Activated CD4-positive, alpha-beta memory T cell treated with anti-CD3 and anti-CD28 coated beads for 36 hours (primary cell): ENCODE measurements at regions not wholly inside any gene's neighbourhood (a gene's known extent, or its start where the extent isn't known, plus 50 kb on each side); places are given as distances from the start of the nearest gene placed in this dataset.

Experiments used
- CTCF ChIA-PET: fragments of 350-600 bp; sonication (Branson Sonifier 250); formaldehyde crosslinking; loops from one replicate; lab custom pipeline; 2021; ENCODE audit warnings: antibody characterized with exemption, inconsistent platforms; lab: Charles Lee
- POLR2A ChIA-PET: fragments of 350-600 bp; sonication (Branson Sonifier 250); formaldehyde crosslinking; loops from one replicate; lab custom pipeline; 2021; ENCODE audit warnings: antibody characterized with exemption; lab: Charles Lee
- DNase-seq: peaks from one replicate; pipeline ENCODE4 v3.0.0-alpha.2; 2020
- H3K27ac Mint-ChIP-seq: one replicate; pipeline ENCODE4 v1.8.0; 2021; ENCODE audit warnings: mixed read lengths
- H3K27me3 Mint-ChIP-seq: one replicate; pipeline ENCODE4 v1.8.0; 2021; ENCODE audit warnings: mixed read lengths
- H3K36me3 Mint-ChIP-seq: one replicate; pipeline ENCODE4 v1.8.0; 2021; ENCODE audit warnings: mixed read lengths
- H3K4me1 Mint-ChIP-seq: one replicate; pipeline ENCODE4 v1.8.0; 2021; ENCODE audit warnings: low read depth, mixed read lengths
- H3K4me3 Mint-ChIP-seq: one replicate; pipeline ENCODE4 v1.8.0; 2021; ENCODE audit warnings: mild to moderate bottlenecking, mixed read lengths
- H3K9me3 Mint-ChIP-seq: one replicate; pipeline ENCODE4 v1.8.0; 2021; ENCODE audit warnings: mixed read lengths
- intact Hi-C: fragments of 100-400 bp; cut with micrococcal nuclease; formaldehyde crosslinking; loops from one replicate; pipeline ENCODE4 v1.15.1; 2023

DNA sequence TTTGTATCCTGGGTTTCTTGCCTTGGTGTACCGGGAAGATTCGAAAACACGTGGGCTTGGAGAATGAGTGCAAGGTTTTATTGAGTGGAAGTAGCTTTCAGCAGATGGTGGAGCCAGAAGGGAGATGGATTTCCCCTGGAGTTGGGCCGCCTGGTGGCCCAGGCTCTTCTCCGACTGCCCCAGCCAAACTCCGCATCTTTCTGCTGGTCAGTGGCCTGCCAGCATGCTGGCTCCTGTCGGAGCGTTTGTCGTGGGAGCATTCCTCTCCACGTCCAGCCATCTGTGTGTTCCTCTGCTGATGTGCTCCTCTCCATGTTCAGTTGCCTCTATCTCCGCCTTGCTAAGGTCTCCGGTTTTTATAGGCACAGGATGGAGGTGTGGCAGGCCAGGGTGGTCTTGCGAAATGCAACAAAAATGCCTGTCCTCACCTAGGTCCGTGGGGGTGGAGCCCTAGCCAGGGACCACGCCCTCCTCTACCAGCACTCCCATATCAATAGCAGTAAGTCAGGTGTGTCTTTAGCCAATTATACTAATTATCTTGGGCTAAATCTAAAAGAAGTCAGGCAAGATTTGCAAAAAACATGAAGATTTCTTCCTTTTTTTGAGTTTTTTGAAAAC is 745.8 kb upstream of the AMOT start:
- CTCF ChIA-PET = no interaction called here

DNA sequence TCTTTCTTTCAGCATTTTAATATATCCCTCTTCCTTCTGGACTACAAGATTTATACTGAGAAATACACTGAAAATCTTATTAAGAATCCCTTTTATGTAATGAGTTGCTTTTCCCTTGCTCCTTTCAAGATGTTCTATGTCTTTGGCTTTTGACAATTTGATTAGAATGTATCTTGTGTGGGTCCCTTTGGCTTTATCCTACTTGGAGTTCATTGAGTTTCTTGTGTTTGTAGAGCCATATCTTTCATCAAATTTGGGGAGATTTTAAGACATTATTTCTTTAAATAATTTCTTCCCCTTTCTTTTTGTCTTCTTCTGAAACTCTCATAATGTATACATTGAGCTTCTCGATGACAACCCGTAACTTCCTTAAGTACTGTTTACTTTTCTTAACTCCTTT is 739.9 kb upstream of the AMOT start:
- no peak overlapping the region for H3K27ac Mint-ChIP-seq
- peaks cover 5% of the 10 kb centered on the region for H3K9me3 Mint-ChIP-seq
- POLR2A ChIA-PET = no interaction called here
- no peaks in the 10 kb centered on the region for H3K36me3 Mint-ChIP-seq
- no peaks in the 10 kb centered on the region for H3K4me1 Mint-ChIP-seq
- no peaks in the 10 kb centered on the region for H3K27me3 Mint-ChIP-seq
- intact Hi-C loops = no loop called here
- no peak overlapping the region for H3K4me3 Mint-ChIP-seq
- CTCF ChIA-PET = no interaction called here
- DNase-seq = no peak

More for the DNA sequence above, 745.8 kb upstream of the AMOT start:
- DNase-seq = no peak
- no peak overlapping the region for H3K27ac Mint-ChIP-seq
- no peaks in the 10 kb centered on the region for H3K27me3 Mint-ChIP-seq
- intact Hi-C loops = no loop called here
- no peaks in the 10 kb centered on the region for H3K36me3 Mint-ChIP-seq
- no peak overlapping the region for H3K4me3 Mint-ChIP-seq
- H3K4me1 Mint-ChIP-seq = no peaks in the 10 kb centered on the region
- peaks cover 2% of the 10 kb centered on the region for H3K9me3 Mint-ChIP-seq
- POLR2A ChIA-PET = no interaction called here

DNA sequence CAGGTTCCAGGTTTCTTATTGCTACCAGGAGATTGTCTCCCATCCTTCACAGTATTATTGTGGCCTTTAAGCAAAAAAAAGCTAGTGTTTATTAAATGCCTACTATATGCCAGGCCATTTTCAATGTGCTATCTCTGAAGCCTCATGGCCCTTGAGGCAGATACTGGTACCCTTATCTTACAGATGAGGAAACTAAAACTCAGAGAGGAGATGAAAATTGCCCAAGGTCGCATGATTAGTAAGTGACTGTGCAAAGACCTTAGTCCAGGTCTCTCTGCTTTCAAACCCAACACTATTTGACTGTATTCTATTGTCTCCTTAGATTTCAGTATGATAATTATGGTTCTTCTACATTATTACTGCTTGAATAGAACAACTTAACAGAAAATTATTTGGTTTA is 717.9 kb upstream of the AMOT start:
- Mint-ChIP-seq H3K27me3 (no peaks in the 10 kb centered on the region), H3K9me3 (peaks cover 2% of the 10 kb centered on the region), H3K4me1 (no peaks in the 10 kb centered on the region), H3K4me3 (no peak overlapping the region), H3K36me3 (no peaks in the 10 kb centered on the region), H3K27ac (no peak overlapping the region)
- ChIA-PET CTCF (no interaction called here), POLR2A (no interaction called here)
- intact Hi-C loops = no loop called here
- DNase-seq = no peak

DNA sequence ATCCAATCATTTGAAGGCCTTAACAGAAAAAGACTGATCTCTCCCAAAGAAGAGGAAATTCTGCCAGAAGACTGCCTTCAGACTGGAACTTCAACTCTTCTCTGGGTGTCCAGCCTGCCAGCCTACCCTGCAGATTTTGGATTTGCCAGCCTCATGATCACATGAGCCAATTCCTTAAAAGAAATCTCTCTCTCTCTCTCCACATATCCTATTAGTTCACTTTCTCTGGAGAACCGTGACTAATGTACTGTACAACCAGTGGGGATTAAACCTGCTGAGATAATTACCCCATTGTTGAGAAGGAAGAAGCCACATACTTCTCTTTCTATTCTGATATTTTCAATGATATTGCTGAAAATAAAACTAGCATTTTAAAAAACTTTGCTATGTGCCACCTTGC is 711.3 kb upstream of the AMOT start:
- Mint-ChIP-seq H3K27me3 (no peaks in the 10 kb centered on the region), H3K27ac (no peak overlapping the region), H3K36me3 (no peaks in the 10 kb centered on the region), H3K9me3 (peaks cover 2% of the 10 kb centered on the region), H3K4me3 (no peak overlapping the region), H3K4me1 (no peaks in the 10 kb centered on the region)
- ChIA-PET POLR2A (no interaction called here), CTCF (no interaction called here)
- intact Hi-C loops = no loop called here
- DNase-seq = no peak

DNA sequence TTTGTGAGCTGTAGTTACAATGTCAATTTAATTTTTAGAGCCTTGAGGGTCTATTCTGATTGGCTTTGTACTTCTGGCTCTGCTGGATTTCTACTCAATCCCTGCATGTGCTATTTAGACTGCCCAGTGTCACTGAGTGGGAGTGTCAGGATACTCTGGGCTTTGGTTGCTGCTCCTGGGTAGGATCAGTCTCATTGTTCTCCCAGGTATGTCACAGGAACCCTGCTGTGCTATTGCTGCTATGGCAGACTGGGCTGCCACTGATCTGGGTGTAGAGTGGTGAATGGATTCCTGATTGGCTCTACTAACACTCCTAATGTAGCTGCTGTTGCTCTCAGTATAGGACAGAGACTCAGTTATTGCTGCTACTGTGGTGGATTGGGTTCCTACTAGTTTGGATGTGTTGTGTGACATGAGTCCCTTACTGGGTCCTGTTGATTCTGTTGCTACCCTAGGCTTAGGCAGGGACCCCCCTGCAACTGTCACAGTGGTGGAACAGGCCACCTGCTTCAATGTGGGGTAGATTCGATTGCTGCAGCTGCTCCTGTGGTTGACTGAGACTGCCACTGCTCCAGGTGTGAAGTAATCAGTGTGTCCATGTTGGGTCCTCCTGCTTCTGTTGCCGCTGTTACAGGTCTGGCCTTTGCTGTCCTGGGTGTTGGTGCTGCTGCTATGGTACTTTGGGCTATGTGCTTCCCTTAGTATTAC is 707.8 kb upstream of the AMOT start:
- CTCF ChIA-PET = no interaction called here
- H3K4me3 Mint-ChIP-seq = no peak overlapping the region
- no peaks in the 10 kb centered on the region for H3K4me1 Mint-ChIP-seq

DNA sequence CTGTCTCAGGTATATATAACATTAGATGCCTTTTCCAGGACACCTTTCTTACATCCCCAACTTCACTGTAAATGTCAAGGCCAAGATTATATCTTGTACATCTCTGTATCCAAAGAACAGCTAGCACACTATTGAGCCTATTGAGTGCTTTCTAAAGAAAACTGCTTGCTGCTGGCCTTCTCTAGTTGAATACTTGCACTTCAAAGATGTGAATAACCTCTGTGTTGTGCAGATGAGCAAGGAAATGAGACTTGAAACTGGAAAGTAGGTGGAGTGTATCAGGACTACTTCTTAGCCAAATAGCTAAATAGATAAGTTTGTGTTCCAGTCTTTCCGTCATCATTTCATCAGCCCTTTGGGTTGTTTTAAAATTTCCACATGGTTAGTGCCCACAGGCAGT is 704.4 kb upstream of the AMOT start:
- no peak overlapping the region for H3K4me3 Mint-ChIP-seq
- H3K27me3 Mint-ChIP-seq = no peaks in the 10 kb centered on the region
- peaks cover 2% of the 10 kb centered on the region for H3K9me3 Mint-ChIP-seq
- H3K27ac Mint-ChIP-seq = no peak overlapping the region
- CTCF ChIA-PET = no interaction called here
- POLR2A ChIA-PET = no interaction called here
- no peak for DNase-seq
- H3K4me1 Mint-ChIP-seq = no peaks in the 10 kb centered on the region
- no peaks in the 10 kb centered on the region for H3K36me3 Mint-ChIP-seq
- intact Hi-C loops = no loop called here

More for the DNA sequence above, 707.8 kb upstream of the AMOT start:
- H3K27ac Mint-ChIP-seq = no peak overlapping the region
- H3K36me3 Mint-ChIP-seq = no peaks in the 10 kb centered on the region
- POLR2A ChIA-PET = no interaction called here
- no peak for DNase-seq
- H3K27me3 Mint-ChIP-seq = no peaks in the 10 kb centered on the region
- intact Hi-C loops = no loop called here
- H3K9me3 Mint-ChIP-seq = peaks cover 2% of the 10 kb centered on the region

DNA sequence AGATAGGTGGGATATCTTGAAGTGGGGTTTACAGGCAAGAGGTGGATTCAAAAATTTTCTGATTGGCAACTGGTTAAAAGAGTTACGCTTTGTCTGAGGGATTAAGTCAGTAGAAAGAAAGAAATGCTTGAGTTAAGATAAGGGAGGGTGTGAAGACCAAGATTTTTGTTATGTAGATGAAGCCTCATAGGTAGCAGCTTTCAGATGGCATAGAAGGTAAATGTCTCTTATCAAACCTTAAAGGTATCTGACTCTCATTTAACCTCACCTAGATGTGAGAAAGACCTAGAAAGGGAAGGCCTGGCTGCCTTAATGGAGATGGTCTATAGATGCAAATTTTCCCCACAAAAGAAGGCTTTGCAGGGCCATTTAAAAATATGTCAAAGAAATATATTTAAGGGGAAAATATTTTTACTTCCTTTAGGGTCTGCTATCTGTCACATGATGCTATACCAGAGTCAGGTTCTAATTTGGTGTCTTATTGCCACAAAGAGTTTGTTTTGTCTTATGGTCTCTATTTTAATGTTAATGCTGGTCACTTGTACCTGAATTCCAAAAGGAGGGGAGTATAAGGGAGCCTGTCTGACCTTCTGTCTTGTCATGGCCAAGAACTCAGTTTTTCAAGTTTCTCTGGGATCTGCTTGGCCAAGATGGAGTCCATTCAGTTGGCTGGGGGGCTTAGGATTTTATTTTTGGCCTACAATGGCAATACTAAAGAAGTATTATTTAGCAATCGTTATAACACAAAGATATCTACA is 699.1 kb upstream of the AMOT start:
- intact Hi-C loops = no loop called here
- DNase-seq = no peak
- ChIA-PET CTCF (no interaction called here), POLR2A (no interaction called here)
- Mint-ChIP-seq H3K4me1 (no peaks in the 10 kb centered on the region), H3K4me3 (no peak overlapping the region), H3K27ac (no peak overlapping the region), H3K36me3 (no peaks in the 10 kb centered on the region), H3K9me3 (peaks cover 3% of the 10 kb centered on the region), H3K27me3 (no peaks in the 10 kb centered on the region)

DNA sequence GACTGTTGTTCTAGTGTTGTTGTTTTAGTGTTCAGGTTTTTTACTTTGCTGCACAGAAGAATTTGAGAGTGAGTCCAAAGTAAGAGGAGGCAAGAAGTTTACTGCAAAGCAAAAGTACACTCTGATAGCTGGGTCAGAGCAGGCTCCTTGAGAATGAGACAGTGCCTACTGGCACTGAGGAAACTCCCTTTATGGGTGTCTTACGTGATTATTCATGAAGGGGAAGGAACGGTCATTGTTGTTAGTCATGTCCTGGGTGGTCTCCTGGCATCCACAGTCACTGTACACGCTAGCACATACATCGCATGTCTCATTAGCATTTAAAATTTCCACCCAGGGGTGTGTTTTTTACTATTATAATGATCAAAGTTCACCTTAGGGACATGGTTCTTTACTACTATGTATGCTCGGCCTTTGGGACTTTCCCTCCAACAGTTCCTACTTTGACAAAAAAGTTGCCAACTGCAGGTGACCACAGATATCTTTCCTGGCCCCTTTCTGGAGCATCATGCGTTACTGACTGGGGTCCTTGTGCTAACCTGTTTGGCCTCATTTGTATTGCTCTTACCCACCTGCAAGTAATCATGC is 688.9 kb upstream of the AMOT start:
- ChIA-PET POLR2A (no interaction called here), CTCF (no interaction called here)
- Mint-ChIP-seq H3K27ac (no peak overlapping the region), H3K4me1 (no peaks in the 10 kb centered on the region), H3K27me3 (no peaks in the 10 kb centered on the region), H3K36me3 (no peaks in the 10 kb centered on the region), H3K4me3 (no peak overlapping the region), H3K9me3 (peaks cover 4% of the 10 kb centered on the region)
- no peak for DNase-seq
- intact Hi-C loops = no loop called here

DNA sequence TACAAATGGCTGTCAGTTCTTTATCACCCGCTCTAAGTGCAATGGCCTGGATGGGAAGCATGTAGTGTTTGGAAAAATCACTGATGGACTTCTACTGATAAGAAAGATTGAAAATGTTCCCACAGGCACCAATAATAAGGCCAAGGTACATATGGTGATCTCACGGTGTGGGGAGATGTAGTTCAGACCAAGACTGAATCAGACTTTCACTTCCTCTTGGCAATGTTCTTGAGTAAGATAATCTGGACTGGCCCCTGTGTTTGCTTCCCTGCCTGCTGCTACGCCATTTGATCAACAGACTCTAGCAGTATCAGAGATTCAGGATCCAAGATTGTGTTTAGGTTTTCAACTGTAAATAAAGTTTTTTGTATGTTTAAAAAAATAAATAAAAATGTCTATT is 682.2 kb upstream of the AMOT start:
- H3K27ac Mint-ChIP-seq = no peak overlapping the region
- intact Hi-C loops = no loop called here
- no peaks in the 10 kb centered on the region for H3K36me3 Mint-ChIP-seq
- DNase-seq = no peak
- H3K4me1 Mint-ChIP-seq = no peaks in the 10 kb centered on the region
- H3K27me3 Mint-ChIP-seq = no peaks in the 10 kb centered on the region
- no peak overlapping the region for H3K4me3 Mint-ChIP-seq
- ChIA-PET POLR2A (no interaction called here), CTCF (no interaction called here)
- peaks cover 4% of the 10 kb centered on the region for H3K9me3 Mint-ChIP-seq

GRCh38 chrX:113514906-113515305 is 674.3 kb upstream of the AMOT start:
- Mint-ChIP-seq H3K27me3 (no peaks in the 10 kb centered on the region), H3K36me3 (no peaks in the 10 kb centered on the region), H3K4me3 (no peak overlapping the region), H3K4me1 (no peaks in the 10 kb centered on the region), H3K27ac (no peak overlapping the region), H3K9me3 (peaks cover 4% of the 10 kb centered on the region)
- ChIA-PET CTCF (no interaction called here), POLR2A (no interaction called here)
- intact Hi-C loops = no loop called here
- no peak for DNase-seq

- H3K4me1 Mint-ChIP-seq = no peaks in the 10 kb centered on the region
- intact Hi-C loops = no loop called here
- ChIA-PET CTCF (no interaction called here), POLR2A (no interaction called here)
- no peak overlapping the region for H3K4me3 Mint-ChIP-seq
- DNase-seq = no peak
- no peak overlapping the region for H3K27ac Mint-ChIP-seq
- H3K9me3 Mint-ChIP-seq = peaks cover 4% of the 10 kb centered on the region
- H3K27me3 Mint-ChIP-seq = no peaks in the 10 kb centered on the region
- no peaks in the 10 kb centered on the region for H3K36me3 Mint-ChIP-seq
Measured at GRCh38 chrX:113512700-113513395, 672.2 kb upstream of the AMOT start.

- no peak for DNase-seq
- CTCF ChIA-PET = no interaction called here
- POLR2A ChIA-PET = no interaction called here
- Mint-ChIP-seq H3K27me3 (no peaks in the 10 kb centered on the region), H3K36me3 (no peaks in the 10 kb centered on the region), H3K27ac (no peak overlapping the region), H3K9me3 (peaks cover 4% of the 10 kb centered on the region), H3K4me1 (no peaks in the 10 kb centered on the region), H3K4me3 (no peak overlapping the region)
- intact Hi-C loops = no loop called here
Measured at GRCh38 chrX:113510586-113510985, 670.0 kb upstream of the AMOT start.
